Activated CD4-positive, alpha-beta T cell treated with anti-CD3 and anti-CD28 coated beads, Interleukin-2, amount 50 U/mL, for 24 hours (primary cell): ENCODE measurements at regions not wholly inside any gene's neighbourhood (a gene's known extent, or its start where the extent isn't known, plus 50 kb on each side); places are given as distances from the start of the nearest gene placed in this dataset.

Source experiments
- DNase-seq, 2 donors: peaks; one replicate each; pipeline ENCODE4 v3.0.0-alpha.2; 2020; ENCODE audit warnings: low read depth in 1 of 2, low spot score in 1 of 2

GRCh38 chr2:128399690-128400291 is 81.1 kb upstream of the HS6ST1 start:
- DNase-seq = no peak

GRCh38 chr2:128401680-128402079 is 83.0 kb upstream of the HS6ST1 start:
- no peak for DNase-seq

- DNase-seq = no peak
Observed at GRCh38 chr2:128402911-128403670, 84.4 kb upstream of the HS6ST1 start.

- no peak for DNase-seq
Observed at GRCh38 chr2:128403814-128404708, 85.4 kb upstream of the HS6ST1 start.

- DNase-seq = no peak
Observed at GRCh38 chr2:128404709-128405466, 86.2 kb upstream of the HS6ST1 start.

GRCh38 chr2:128405467-128405900 is 86.8 kb upstream of the HS6ST1 start:
- DNase-seq = no peak

- no peak for DNase-seq
Observed at GRCh38 chr2:128405981-128406613, 87.4 kb upstream of the HS6ST1 start.

DNA sequence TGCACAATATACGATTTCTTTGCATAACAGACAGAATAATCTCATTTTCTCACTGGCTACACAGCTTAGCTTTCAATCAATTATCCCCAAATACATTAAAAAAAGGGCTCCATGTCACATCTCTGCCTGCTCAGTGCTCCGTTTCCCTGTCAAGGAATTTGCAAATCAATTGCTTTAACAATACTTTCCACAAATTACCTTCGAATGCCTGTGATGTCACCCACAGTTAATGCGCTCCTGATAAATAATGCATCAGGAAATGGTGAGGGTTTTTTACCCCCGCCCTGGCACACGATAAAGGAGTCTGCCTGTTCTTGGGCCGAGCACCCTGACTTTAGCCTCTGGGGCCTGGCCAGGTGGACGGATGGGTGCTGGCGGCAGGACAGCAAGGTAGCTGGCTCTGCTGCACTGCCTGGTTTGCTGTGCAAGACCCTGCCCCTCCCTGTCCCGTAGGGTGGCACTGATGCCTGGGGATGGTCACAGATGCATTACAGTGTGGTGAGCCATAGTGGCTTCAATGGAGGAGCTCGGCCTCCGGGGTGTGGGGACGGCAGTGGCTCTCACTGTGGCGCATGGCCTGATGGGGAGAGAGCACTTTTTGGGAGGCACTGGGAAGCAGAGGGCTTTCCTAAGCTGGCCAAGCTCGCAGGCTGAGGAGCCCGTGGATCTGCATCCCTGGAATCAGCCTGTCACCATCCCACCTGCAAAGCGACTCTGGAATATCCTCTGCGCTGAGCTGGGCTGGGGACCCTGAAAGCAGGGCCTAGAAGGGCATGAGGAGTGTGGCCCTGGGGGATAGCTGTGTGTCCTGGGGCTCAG is 88.3 kb upstream of the HS6ST1 start:
- DNase-seq = no peak

GRCh38 chr2:128408349-128409305 is 90.0 kb upstream of the HS6ST1 start:
- no peak for DNase-seq

DNA sequence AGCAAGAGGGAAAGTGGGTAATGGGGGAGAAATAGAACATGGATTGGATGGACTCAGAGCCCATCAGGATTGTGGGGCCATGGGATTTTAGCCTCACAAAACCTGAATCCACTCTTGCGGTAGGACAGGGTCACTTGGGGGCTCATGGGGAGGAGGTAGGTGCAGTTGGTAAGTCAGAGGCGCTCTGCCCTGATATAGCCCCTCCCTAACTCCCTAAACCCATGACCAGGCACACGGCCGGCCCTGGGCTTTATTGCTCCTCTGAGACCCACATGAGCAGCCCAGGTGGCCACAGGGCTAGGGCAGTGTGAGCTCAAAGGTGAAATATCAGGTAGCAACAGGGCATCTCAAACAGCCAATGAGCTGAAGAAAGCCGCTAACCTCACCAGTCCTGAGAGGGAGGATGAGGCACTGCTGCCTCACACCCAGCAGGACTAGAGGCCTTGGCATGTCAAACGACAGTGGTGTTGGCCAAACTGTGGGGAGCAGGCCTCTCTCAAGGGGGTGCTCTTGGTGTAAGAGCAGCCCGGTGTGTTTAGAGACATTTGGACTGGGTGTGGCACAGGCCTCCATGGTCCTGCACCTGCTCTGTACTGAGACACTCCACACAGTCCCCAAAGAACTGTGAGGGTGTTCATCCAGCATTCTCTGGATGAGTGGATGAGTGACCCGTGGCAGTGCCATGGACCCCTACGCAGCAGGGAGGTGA is 90.8 kb upstream of the HS6ST1 start:
- DNase-seq = no peak

- no peak for DNase-seq
Observed at GRCh38 chr2:128410035-128410757, 91.5 kb upstream of the HS6ST1 start.

GRCh38 chr2:128410758-128411215 is 92.1 kb upstream of the HS6ST1 start:
- DNase-seq = no peak

DNA sequence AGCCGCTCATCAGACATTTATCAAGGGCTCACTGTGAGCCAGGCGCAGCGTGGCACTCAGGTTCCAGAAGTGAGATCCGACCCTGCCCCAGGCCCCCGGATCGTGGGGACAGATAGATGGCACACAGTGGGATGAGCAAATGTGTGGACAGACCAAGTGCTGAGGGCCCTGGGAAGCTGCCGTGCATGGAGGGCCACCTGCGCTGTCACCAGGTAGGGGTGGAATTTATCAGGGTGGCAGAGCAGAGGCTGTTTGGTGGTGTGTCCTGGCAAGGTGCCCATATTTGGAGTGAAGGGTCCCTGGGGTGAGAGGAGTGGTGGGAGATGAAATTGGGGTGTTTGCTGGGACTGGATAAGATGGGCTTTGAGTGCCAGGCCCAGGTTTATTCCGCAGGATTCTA is 92.8 kb upstream of the HS6ST1 start:
- DNase-seq = no peak

- no peak for DNase-seq
Observed at GRCh38 chr2:128412181-128412871, 93.7 kb upstream of the HS6ST1 start.

DNA sequence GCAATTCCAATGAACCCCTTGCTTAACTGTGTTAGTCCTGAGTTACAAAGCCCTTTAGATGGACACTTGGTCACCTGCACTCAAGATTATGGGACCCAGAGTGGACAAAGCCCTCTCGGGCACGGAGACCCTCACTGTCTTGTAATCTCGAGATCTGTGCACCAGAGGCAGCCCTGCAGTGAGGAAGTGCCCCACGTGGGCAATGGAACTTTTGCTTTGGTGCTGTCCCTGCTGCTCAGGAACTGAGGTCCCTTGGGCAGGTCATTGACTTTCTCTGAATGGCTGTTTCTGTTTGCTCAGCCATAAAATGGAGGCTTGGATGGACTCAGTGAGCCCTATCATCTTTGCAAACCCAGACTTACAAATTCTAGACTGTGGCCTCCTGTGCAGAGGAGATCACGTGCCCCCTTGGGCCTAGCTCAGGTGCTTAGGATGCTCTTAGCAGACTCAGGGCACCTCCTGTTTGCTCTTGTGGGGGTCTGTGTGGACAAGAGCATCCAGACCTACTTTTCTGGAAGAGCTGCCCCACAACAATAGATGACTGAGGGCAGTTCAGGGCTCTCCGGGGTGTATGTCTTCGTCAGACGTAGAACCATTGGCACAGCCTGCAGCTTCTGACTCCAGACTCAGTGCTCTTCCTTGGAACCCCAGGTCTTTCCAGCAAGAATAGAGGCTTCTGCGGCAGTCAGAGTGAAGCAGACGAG is 94.5 kb upstream of the HS6ST1 start:
- DNase-seq = no peak

- DNase-seq = no peak
Observed at GRCh38 chr2:128413718-128414341, 95.2 kb upstream of the HS6ST1 start.
